SH-SY5Y (cell line): ENCODE measurements at regions not wholly inside any gene's neighbourhood (a gene's known extent, or its start where the extent isn't known, plus 50 kb on each side); places are given as distances from the start of the nearest gene placed in this dataset.

Experiments used
- GATA2 ChIP-seq: IDR thresholded peaks from 2 replicates; pipeline ENCODE4 v1.6.1; 2011; ENCODE audit warnings: mild to moderate bottlenecking, low read depth, low read length
- GATA3 ChIP-seq: IDR thresholded peaks from 2 replicates; pipeline ENCODE4 v1.6.1; 2011; ENCODE audit warnings: low read depth, mild to moderate bottlenecking, low read length, moderate library complexity

DNA sequence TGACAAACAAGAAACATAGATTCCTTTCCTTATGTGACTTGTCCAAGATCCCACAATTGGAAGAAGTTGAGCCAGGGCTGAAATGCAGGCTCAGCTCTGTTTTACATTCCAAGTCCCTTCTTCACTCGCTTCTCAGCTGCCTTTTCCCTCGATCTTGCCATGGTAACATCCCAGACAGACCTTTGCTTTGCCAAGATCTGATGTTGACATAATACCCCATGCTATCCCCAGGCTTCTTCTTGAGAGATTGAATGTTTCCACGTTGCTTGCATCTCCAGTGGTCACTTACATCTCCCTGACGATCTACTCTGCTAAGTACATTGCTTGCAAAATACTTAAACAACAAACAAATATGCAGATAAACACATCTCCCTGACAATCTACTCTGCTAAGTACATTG is 63.5 kb downstream of the TBXT start:
- TF ChIP-seq GATA2: no peak
- no peak for TF ChIP-seq GATA3
